Testis (tissue), 2 donors: ENCODE measurements at regions not wholly inside any gene's neighbourhood (a gene's known extent, or its start where the extent isn't known, plus 50 kb on each side); places are given as distances from the start of the nearest gene placed in this dataset.

ENCODE experiments used
- POLR2A ChIP-seq: fragments of 450-650 bp; IDR thresholded peaks from one replicate; pipeline ENCODE4 v1.6.1; 2017; ENCODE audit warnings: antibody characterized with exemption, mild to moderate bottlenecking, moderate library complexity
- TF ChIP-seq, protein P1 (sequence below), 3 experiments: fragments of 450-650 bp in 2 of 3; fragments of 200-600 bp in 1 of 3; sonication (generic) in 1 of 3; IDR thresholded peaks; one replicate each; pipeline ENCODE4 v1.5.1; 2016 to 2019; ENCODE audit warnings: antibody characterized with exemption in 3 of 3, mild to moderate bottlenecking in 2 of 3, moderate library complexity in 1 of 3

- TF ChIP-seq, protein P1, sequence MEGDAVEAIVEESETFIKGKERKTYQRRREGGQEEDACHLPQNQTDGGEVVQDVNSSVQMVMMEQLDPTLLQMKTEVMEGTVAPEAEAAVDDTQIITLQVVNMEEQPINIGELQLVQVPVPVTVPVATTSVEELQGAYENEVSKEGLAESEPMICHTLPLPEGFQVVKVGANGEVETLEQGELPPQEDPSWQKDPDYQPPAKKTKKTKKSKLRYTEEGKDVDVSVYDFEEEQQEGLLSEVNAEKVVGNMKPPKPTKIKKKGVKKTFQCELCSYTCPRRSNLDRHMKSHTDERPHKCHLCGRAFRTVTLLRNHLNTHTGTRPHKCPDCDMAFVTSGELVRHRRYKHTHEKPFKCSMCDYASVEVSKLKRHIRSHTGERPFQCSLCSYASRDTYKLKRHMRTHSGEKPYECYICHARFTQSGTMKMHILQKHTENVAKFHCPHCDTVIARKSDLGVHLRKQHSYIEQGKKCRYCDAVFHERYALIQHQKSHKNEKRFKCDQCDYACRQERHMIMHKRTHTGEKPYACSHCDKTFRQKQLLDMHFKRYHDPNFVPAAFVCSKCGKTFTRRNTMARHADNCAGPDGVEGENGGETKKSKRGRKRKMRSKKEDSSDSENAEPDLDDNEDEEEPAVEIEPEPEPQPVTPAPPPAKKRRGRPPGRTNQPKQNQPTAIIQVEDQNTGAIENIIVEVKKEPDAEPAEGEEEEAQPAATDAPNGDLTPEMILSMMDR (IDR thresholded peaks at IDR 0.05): no peak
- no peak for TF ChIP-seq POLR2A
Measured at GRCh38 chr3:27049792-27050191, 319.4 kb downstream of the NEK10 start.
